ENCODE measurements at regions not wholly inside any gene's neighbourhood (a gene's known extent, or its start where the extent isn't known, plus 50 kb on each side); places are given as distances from the start of the nearest gene placed in this dataset.

GRCh38 chr2:33782395-33783230, 183.5 kb upstream of the FAM98A start:
- no peak overlapping the region for H3K4me3 ChIP-seq (ENCODE audit: control insufficient read depth, low read depth, low read length)
- no peak for DNase-seq (ENCODE audit: low read depth)
- TF ChIP-seq, protein P1, sequence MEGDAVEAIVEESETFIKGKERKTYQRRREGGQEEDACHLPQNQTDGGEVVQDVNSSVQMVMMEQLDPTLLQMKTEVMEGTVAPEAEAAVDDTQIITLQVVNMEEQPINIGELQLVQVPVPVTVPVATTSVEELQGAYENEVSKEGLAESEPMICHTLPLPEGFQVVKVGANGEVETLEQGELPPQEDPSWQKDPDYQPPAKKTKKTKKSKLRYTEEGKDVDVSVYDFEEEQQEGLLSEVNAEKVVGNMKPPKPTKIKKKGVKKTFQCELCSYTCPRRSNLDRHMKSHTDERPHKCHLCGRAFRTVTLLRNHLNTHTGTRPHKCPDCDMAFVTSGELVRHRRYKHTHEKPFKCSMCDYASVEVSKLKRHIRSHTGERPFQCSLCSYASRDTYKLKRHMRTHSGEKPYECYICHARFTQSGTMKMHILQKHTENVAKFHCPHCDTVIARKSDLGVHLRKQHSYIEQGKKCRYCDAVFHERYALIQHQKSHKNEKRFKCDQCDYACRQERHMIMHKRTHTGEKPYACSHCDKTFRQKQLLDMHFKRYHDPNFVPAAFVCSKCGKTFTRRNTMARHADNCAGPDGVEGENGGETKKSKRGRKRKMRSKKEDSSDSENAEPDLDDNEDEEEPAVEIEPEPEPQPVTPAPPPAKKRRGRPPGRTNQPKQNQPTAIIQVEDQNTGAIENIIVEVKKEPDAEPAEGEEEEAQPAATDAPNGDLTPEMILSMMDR (conservative IDR thresholded peaks at IDR 0.05; ENCODE audit: control insufficient read depth, insufficient read depth, low read depth, low read length), result no peak

DNA sequence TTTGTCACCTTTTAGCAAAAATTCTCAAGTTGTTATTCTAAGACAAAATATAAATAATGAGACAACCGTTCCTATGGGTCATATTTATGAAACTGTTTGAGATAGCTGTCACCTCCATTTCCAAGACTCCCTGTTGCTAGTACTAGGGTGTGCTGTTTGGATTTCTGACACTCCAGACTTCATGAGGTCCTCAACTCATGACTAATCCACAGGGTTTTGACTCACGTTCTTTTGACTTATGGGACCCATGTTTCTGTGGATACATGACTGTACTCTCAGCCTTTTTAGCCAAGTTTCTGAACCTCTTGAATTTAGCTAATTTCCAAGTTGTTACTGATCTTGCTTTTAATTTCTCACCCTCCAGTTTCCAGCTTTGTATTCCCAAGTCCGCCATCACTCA, 178.7 kb upstream of the FAM98A start:
- TF ChIP-seq, protein P1 (conservative IDR thresholded peaks at IDR 0.05; ENCODE audit: control insufficient read depth, insufficient read depth, low read depth, low read length), result no peak
- DNase-seq (ENCODE audit: low read depth), result peak; percentile 43
- no peak overlapping the region for H3K4me3 ChIP-seq (ENCODE audit: control insufficient read depth, low read depth, low read length)

DNA sequence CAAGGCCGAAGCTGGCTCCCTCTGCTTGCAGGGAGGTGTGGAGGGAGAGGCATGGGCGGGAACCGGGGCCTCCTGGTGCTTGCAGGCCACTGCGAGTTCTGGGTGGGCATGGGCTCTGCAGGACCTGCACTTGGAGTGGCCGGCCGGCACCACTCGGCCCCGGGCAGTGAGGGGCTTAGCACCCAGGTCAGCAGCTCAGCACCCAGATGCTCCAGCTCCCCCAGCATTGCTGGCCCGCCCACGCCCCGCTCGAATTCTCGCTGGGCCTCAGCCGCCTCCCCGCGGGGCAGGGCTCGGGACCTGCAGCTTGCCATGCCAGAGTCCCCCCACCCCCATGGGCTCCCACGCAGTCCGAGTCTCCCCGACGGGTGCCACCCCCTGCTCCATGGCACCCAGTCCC, 176.2 kb upstream of the FAM98A start:
- TF ChIP-seq, protein P1 (conservative IDR thresholded peaks at IDR 0.05; ENCODE audit: control insufficient read depth, insufficient read depth, low read depth, low read length), result no peak
- DNase-seq (ENCODE audit: low read depth), result no peak
- no peak overlapping the region for H3K4me3 ChIP-seq (ENCODE audit: control insufficient read depth, low read depth, low read length)

DNA sequence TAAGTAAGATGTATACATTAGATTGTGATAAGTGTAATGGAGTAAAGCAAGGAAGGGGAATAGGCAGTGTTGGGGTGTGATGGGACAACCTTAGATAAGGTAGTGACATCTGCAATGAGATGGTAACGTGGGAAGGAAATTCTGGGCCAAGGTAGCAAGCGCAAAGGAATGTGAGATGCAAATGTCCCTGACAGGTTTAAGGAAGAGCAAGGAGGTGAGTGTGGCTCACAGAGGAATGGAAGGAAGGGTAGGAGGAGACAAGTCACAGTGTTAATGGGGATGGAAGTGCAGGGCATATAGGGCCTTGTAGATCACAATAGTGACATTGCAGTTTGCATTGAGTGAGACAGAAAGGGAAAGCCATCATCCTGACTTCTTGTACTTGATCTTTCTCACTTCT, 170.9 kb upstream of the FAM98A start:
- H3K4me3 ChIP-seq (ENCODE audit: control insufficient read depth, low read depth, low read length), result no peak overlapping the region

DNA sequence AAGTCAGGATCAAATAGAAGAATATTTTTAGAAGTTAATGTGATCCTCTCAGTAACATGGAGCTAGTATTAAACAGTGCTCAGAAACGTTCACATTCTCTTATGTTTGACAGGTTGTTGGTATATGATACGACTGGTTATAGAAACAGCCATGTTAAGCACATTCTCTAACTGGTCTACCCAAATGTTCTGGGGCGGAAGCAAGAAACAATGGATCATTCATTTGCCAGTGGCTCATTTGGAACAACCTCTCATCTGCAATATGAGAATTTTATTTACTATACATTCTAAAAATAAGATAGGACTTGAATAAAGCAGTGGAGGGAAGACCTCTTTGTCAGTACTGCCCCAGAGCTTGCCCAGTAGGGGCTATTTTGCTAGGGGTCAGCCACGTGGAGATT, 167.1 kb upstream of the FAM98A start:
- TF ChIP-seq, protein P1 (conservative IDR thresholded peaks at IDR 0.05; ENCODE audit: control insufficient read depth, insufficient read depth, low read depth, low read length), result no peak
- DNase-seq (ENCODE audit: low read depth), result no peak
- H3K4me3 ChIP-seq (ENCODE audit: control insufficient read depth, low read depth, low read length), result no peak overlapping the region

More for the DNA sequence above, 170.9 kb upstream of the FAM98A start:
- TF ChIP-seq, protein P1 (conservative IDR thresholded peaks at IDR 0.05; ENCODE audit: control insufficient read depth, insufficient read depth, low read depth, low read length), result no peak
- no peak for DNase-seq (ENCODE audit: low read depth)

DNA sequence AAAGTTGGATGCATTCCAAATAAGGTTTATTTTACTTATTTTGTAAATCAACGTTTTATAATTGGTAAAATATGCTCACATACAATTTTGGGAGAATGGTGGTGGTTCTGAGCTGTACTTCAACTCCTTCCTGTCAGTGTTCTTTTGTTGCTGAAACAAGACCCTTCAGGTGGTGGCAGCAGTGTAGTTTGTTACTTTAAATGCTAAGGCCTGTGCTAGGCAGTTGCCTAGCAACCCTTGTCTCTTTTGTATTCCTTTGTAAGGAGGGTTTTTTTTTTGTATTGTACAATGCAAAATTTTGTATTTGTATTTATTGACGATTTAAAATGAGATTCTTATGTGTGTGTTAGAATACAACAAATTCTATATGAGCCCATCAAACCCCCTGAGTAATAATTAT, 166.0 kb upstream of the FAM98A start:
- TF ChIP-seq, protein P1 (conservative IDR thresholded peaks at IDR 0.05; ENCODE audit: control insufficient read depth, insufficient read depth, low read depth, low read length), result no peak

More for the DNA sequence above, 166.0 kb upstream of the FAM98A start:
- DNase-seq (ENCODE audit: low read depth), result no peak
- no peak overlapping the region for H3K4me3 ChIP-seq (ENCODE audit: control insufficient read depth, low read depth, low read length)
